ENCODE measurements at regions not wholly inside any gene's neighbourhood (a gene's known extent, or its start where the extent isn't known, plus 50 kb on each side); places are given as distances from the start of the nearest gene placed in this dataset.

GRCh38 chr6:140602431-140603248 lies 1228.2 kb upstream of the CITED2 start:
- no peak for DNase-seq

GRCh38 chr6:140601021-140601808 lies 1226.8 kb upstream of the CITED2 start:
- no peak for DNase-seq

GRCh38 chr6:140599916-140600315 lies 1225.5 kb upstream of the CITED2 start:
- no peak for DNase-seq

- DNase-seq: no peak
Observed at GRCh38 chr6:140597181-140597580, 1222.7 kb upstream of the CITED2 start.

GRCh38 chr6:140594806-140595128 lies 1220.3 kb upstream of the CITED2 start:
- no peak for DNase-seq

GRCh38 chr6:140592877-140593276 lies 1218.4 kb upstream of the CITED2 start:
- no peak for DNase-seq

GRCh38 chr6:140590641-140591040 lies 1216.2 kb upstream of the CITED2 start:
- no peak for DNase-seq

- DNase-seq: no peak
Observed at GRCh38 chr6:140586426-140587061, 1212.1 kb upstream of the CITED2 start.

GRCh38 chr6:140581601-140582000 lies 1207.2 kb upstream of the CITED2 start:
- DNase-seq: no peak

- no peak for DNase-seq
Observed at GRCh38 chr6:140579918-140580317, 1205.5 kb upstream of the CITED2 start.

GRCh38 chr6:140576004-140576555 lies 1201.6 kb upstream of the CITED2 start:
- DNase-seq: no peak

GRCh38 chr6:140572867-140573266 lies 1198.4 kb upstream of the CITED2 start:
- no peak for DNase-seq

- DNase-seq: no peak
Observed at GRCh38 chr6:140572129-140572528, 1197.7 kb upstream of the CITED2 start.

- no peak for DNase-seq
Observed at GRCh38 chr6:140571145-140571544, 1196.7 kb upstream of the CITED2 start.

GRCh38 chr6:140567466-140567865 lies 1193.0 kb upstream of the CITED2 start:
- no peak for DNase-seq

- no peak for DNase-seq
Observed at GRCh38 chr6:140566781-140567277, 1192.4 kb upstream of the CITED2 start.

GRCh38 chr6:140563728-140564127 lies 1189.3 kb upstream of the CITED2 start:
- no peak for DNase-seq

- no peak for DNase-seq
Observed at GRCh38 chr6:140561701-140562100, 1187.3 kb upstream of the CITED2 start.

GRCh38 chr6:140560671-140561070 lies 1186.2 kb upstream of the CITED2 start:
- DNase-seq: no peak

- DNase-seq: no peak
Observed at GRCh38 chr6:140559458-140559857, 1185.0 kb upstream of the CITED2 start.

GRCh38 chr6:140554421-140554820 lies 1180.0 kb upstream of the CITED2 start:
- DNase-seq: no peak

GRCh38 chr6:140548366-140548765 lies 1173.9 kb upstream of the CITED2 start:
- DNase-seq: no peak

- no peak for DNase-seq
Observed at GRCh38 chr6:140546640-140547039, 1172.2 kb upstream of the CITED2 start.

Data from hematopoietic multipotent progenitor cell treated with erythropoietin and hydrocortisone succinate and interleukin-3 and kit ligand, for 8 days (in vitro differentiated cells).